Neural progenitor cell (in vitro differentiated cells): ENCODE measurements at regions not wholly inside any gene's neighbourhood (a gene's known extent, or its start where the extent isn't known, plus 50 kb on each side); places are given as distances from the start of the nearest gene placed in this dataset.

Experiments used
- DNase-seq: peaks from one replicate; pipeline ENCODE4 v3.0.0-alpha.2; 2016; ENCODE audit warnings: low spot score
- H2AFZ ChIP-seq: fragments of 200-600 bp; sonication (generic); replicated peaks from 2 replicates; pipeline ENCODE4 v1.6.1; 2016; ENCODE audit warnings: antibody characterized with exemption
- H3F3A ChIP-seq: fragments of 200-600 bp; sonication (generic); 2 replicates; pipeline ENCODE4 v1.6.1; 2016; ENCODE audit warnings: antibody characterized with exemption, low read depth
- H3K27ac ChIP-seq: fragments of 200-600 bp; sonication (generic); 2 replicates; pipeline ENCODE4 v1.5.1; 2016; ENCODE audit warnings: mild to moderate bottlenecking
- H3K27me3 ChIP-seq: fragments of 200-600 bp; sonication (generic); 2 replicates; pipeline ENCODE4 v1.6.1; 2016; ENCODE audit warnings: mild to moderate bottlenecking, moderate library complexity
- H3K36me3 ChIP-seq: fragments of 200-600 bp; sonication (generic); 2 replicates; pipeline ENCODE4 v1.5.1; 2016
- H3K4me1 ChIP-seq: fragments of 200-600 bp; sonication (generic); 2 replicates; pipeline ENCODE4 v1.6.1; 2016; ENCODE audit warnings: mixed run types
- H3K4me2 ChIP-seq: fragments of 200-600 bp; sonication (generic); 2 replicates; pipeline ENCODE4 v1.6.1; 2016
- H3K4me3 ChIP-seq: fragments of 200-600 bp; sonication (generic); 2 replicates; pipeline ENCODE4 v1.5.1; 2016
- H3K79me2 ChIP-seq: fragments of 200-600 bp; sonication (generic); 2 replicates; pipeline ENCODE4 v1.6.1; 2016; ENCODE audit warnings: low read depth
- H3K9ac ChIP-seq: fragments of 200-600 bp; sonication (generic); 2 replicates; pipeline ENCODE4 v1.6.1; 2016
- H3K9me3 ChIP-seq: fragments of 200-600 bp; sonication (generic); 2 replicates; pipeline ENCODE4 v1.5.1; 2016; ENCODE audit warnings: low read depth
- H4K20me1 ChIP-seq: fragments of 200-600 bp; sonication (generic); 2 replicates; pipeline ENCODE4 v1.6.1; 2016; ENCODE audit warnings: low read depth
- H3K27ac Mint-ChIP-seq: 3 replicates; pipeline ENCODE4 v1.8.0; 2021; ENCODE audit warnings: mixed read lengths
- H3K27me3 Mint-ChIP-seq: 2 replicates; pipeline ENCODE4 v1.8.0; 2022; ENCODE audit warnings: low read depth, mild to moderate bottlenecking, inconsistent platforms, moderate library complexity, mixed read lengths; ENCODE audit not compliant: insufficient read depth
- H3K36me3 Mint-ChIP-seq: 3 replicates; pipeline ENCODE4 v1.8.0; 2021; ENCODE audit warnings: mixed read lengths
- H3K4me1 Mint-ChIP-seq: 3 replicates; pipeline ENCODE4 v1.8.0; 2021; ENCODE audit warnings: mixed read lengths
- H3K4me3 Mint-ChIP-seq: 3 replicates; pipeline ENCODE4 v1.8.0; 2021; ENCODE audit warnings: mild to moderate bottlenecking, moderate library complexity, mixed read lengths
- H3K9me3 Mint-ChIP-seq: 3 replicates; pipeline ENCODE4 v1.8.0; 2020; ENCODE audit warnings: mixed read lengths
- EZH2 ChIP-seq: fragments of 200-600 bp; sonication (generic); IDR thresholded peaks from 2 replicates; pipeline ENCODE4 v1.6.1; 2017; ENCODE audit warnings: antibody characterized with exemption, mild to moderate bottlenecking, moderate library complexity
- EZH2phosphoT487 ChIP-seq: fragments of 200-600 bp; sonication (generic); IDR thresholded peaks from 2 replicates; pipeline ENCODE4 v1.6.1; 2017; ENCODE audit warnings: antibody characterized with exemption
- TF ChIP-seq, protein P1 (sequence below): fragments of 200-600 bp; sonication (generic); IDR thresholded peaks from 2 replicates; pipeline ENCODE4 v1.5.1; 2017; ENCODE audit warnings: antibody characterized with exemption, mild to moderate bottlenecking

DNA sequence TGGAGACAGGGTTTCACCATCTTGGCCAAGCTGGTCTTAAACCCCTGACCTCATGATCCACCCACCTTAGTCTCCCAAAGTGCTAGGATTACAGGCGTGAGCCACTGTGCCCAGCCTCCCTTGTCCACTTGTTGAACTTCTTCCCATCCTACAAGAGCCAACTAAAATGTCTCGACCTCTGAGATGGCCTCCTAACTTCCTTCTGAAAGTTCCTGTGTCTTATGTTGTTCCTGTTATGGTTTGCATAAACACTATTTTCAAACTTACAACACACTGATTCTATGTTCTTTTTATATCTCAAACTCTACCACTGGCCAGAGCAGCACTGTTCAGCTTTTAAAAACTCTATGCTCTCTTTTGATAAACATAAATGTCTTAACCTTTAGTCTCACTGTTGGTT lies 63.3 kb upstream of the UGP2 start:
- no peak overlapping the region for H3K27ac Mint-ChIP-seq
- no peaks in the 10 kb centered on the region for H4K20me1 ChIP-seq
- no peak overlapping the region for H3K4me3 Mint-ChIP-seq
- no peak overlapping the region for H3K4me2 ChIP-seq
- H3K4me1 Mint-ChIP-seq: peaks cover 8% of the 10 kb centered on the region
- H3K9me3 ChIP-seq: no peaks in the 10 kb centered on the region
- peaks cover 9% of the 10 kb centered on the region for H3F3A ChIP-seq
- H3K27me3 Mint-ChIP-seq: no peaks in the 10 kb centered on the region
- H3K79me2 ChIP-seq: no peaks in the 10 kb centered on the region
- no peak for DNase-seq
- H2AFZ ChIP-seq: no peak overlapping the region
- no peaks in the 10 kb centered on the region for H3K36me3 Mint-ChIP-seq
- H3K9ac ChIP-seq: no peak overlapping the region
- no peak overlapping the region for H3K27ac ChIP-seq
- peaks cover 13% of the 10 kb centered on the region for H3K4me1 ChIP-seq
- no peaks in the 10 kb centered on the region for H3K27me3 ChIP-seq
- H3K9me3 Mint-ChIP-seq: no peaks in the 10 kb centered on the region
- no peak overlapping the region for H3K4me3 ChIP-seq
- H3K36me3 ChIP-seq: no peaks in the 10 kb centered on the region
- TF ChIP-seq EZH2: no peak
- TF ChIP-seq, protein P1, sequence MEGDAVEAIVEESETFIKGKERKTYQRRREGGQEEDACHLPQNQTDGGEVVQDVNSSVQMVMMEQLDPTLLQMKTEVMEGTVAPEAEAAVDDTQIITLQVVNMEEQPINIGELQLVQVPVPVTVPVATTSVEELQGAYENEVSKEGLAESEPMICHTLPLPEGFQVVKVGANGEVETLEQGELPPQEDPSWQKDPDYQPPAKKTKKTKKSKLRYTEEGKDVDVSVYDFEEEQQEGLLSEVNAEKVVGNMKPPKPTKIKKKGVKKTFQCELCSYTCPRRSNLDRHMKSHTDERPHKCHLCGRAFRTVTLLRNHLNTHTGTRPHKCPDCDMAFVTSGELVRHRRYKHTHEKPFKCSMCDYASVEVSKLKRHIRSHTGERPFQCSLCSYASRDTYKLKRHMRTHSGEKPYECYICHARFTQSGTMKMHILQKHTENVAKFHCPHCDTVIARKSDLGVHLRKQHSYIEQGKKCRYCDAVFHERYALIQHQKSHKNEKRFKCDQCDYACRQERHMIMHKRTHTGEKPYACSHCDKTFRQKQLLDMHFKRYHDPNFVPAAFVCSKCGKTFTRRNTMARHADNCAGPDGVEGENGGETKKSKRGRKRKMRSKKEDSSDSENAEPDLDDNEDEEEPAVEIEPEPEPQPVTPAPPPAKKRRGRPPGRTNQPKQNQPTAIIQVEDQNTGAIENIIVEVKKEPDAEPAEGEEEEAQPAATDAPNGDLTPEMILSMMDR: no peak
- no peak for TF ChIP-seq EZH2phosphoT487

DNA sequence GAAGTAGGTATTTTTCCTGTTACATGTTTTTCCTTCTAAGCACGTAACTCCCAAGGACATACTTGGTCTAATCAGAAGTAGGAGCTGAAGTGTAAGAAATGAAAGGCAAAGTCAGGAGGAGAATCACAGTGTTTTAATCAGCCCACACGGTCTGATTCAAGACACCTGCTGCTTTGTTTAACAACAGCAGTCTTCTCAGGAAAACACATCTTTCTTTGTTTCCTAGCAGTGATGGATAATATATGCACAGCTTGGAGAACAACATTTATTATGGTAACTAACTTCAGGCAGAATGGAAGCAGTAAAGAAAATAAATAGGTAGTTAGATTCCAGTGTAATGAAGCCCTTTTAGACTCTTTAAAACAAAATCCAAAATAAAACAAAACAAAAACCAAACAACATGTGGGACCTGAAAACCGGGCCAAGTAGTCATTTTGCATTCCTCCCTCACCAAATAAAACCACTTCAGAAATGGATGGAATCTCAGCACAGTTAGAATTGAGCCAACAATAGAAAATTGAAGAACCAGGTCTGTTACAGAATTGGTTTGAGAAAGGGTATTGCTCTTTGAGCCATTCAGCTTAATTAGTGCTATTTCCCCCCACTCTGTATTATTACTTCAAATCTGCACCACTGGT lies 61.1 kb upstream of the UGP2 start:
- H3K4me3 Mint-ChIP-seq: no peak overlapping the region

GRCh38 chr2:63784461-63784860 lies 57.2 kb upstream of the UGP2 start:
- DNase-seq: no peak
- Histone ChIP-seq H3K27ac (no peak overlapping the region), H3K4me1 (peaks cover 31% of the 10 kb centered on the region), H3K4me3 (no peak overlapping the region), H2AFZ (no peak overlapping the region), H3F3A (peaks cover 9% of the 10 kb centered on the region), H3K4me2 (no peak overlapping the region), H3K79me2 (no peaks in the 10 kb centered on the region), H3K9ac (no peak overlapping the region), H4K20me1 (no peaks in the 10 kb centered on the region), H3K9me3 (no peaks in the 10 kb centered on the region), H3K27me3 (no peaks in the 10 kb centered on the region), H3K36me3 (no peaks in the 10 kb centered on the region)
- no peak overlapping the region for H3K27ac Mint-ChIP-seq
- no peaks in the 10 kb centered on the region for H3K36me3 Mint-ChIP-seq
- TF ChIP-seq EZH2phosphoT487 (no peak), EZH2 (no peak)
- TF ChIP-seq, protein P1: no peak
- H3K27me3 Mint-ChIP-seq: no peaks in the 10 kb centered on the region
- H3K4me3 Mint-ChIP-seq: no peak overlapping the region
- peaks cover 11% of the 10 kb centered on the region for H3K4me1 Mint-ChIP-seq
- H3K9me3 Mint-ChIP-seq: no peaks in the 10 kb centered on the region

More for the DNA sequence above, 61.1 kb upstream of the UGP2 start:
- H3K4me1 ChIP-seq: peaks cover 30% of the 10 kb centered on the region
- Mint-ChIP-seq H3K27me3 (no peaks in the 10 kb centered on the region), H3K9me3 (no peaks in the 10 kb centered on the region), H3K4me1 (peaks cover 11% of the 10 kb centered on the region), H3K36me3 (no peaks in the 10 kb centered on the region), H3K27ac (no peak overlapping the region)
- H3K9ac ChIP-seq: no peak overlapping the region
- peak overlapping the region; percentile 11 for H3K4me2 ChIP-seq
- no peaks in the 10 kb centered on the region for H4K20me1 ChIP-seq
- TF ChIP-seq EZH2phosphoT487 (no peak), EZH2 (no peak)
- TF ChIP-seq, protein P1: no peak
- H2AFZ ChIP-seq: no peak overlapping the region
- no peaks in the 10 kb centered on the region for H3K27me3 ChIP-seq
- H3K4me3 ChIP-seq: no peak overlapping the region
- H3K9me3 ChIP-seq: no peaks in the 10 kb centered on the region
- no peak overlapping the region for H3K27ac ChIP-seq
- peaks cover 9% of the 10 kb centered on the region for H3F3A ChIP-seq
- H3K36me3 ChIP-seq: no peaks in the 10 kb centered on the region
- no peaks in the 10 kb centered on the region for H3K79me2 ChIP-seq
- DNase-seq: peak; percentile 38
